ENCODE measurements at regions not wholly inside any gene's neighbourhood (a gene's known extent, or its start where the extent isn't known, plus 50 kb on each side); places are given as distances from the start of the nearest gene placed in this dataset.

DNA sequence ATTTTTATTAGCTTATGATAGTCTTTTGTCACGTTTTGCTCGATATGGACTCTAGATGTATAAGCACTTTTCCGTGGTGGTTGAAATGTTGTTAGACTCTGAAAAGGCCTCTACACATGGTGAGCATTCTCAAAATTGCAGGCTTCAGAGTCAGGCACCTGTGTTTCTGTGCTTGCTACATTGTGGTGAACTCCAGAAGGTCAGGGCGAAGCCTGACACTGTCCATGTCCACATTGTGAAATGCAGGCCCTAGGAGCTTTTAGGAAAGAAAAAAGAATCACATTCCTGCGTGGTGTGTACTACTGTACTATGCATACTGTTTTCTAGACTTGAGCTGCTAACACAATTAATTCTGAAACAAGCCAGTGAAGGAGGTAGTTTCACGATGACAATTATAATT is 86.3 kb downstream of the HS3ST1 start:
- no peak for DNase-seq

DNA sequence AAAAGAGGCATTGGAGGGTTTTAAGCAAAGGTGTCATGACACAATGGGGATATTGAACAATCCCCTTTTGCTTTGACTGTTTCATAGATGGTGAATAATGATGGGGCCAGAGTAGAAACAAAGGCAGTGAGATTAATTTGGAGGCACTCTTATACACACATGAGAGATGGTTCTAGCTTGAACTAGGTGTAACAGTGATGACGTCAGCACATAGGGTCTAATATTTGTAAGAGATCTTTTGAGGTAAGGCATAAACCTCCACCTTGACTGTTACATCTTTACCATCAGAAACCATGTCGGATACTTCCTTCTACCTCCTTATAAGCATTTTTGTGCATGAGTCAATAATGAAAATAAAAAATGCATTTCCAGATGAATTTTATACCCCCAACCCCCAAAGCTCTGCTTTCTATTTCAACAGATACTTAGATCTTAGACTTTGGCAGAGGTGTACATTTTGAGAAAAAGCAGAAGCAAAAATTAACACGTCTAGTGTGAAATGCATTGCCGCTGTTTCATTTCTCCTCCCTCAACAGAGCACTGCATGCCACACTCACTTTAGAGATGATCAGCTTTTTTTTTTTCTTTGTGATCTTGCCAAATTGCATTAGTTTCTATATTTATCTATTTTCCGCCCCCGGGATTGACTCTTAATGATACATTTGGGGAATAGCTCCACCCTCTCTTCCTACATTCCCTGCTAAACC is 87.2 kb downstream of the HS3ST1 start:
- no peak for DNase-seq

GRCh38 chr4:11338956-11339782 is 89.5 kb downstream of the HS3ST1 start:
- peak; percentile 16 for DNase-seq

DNA sequence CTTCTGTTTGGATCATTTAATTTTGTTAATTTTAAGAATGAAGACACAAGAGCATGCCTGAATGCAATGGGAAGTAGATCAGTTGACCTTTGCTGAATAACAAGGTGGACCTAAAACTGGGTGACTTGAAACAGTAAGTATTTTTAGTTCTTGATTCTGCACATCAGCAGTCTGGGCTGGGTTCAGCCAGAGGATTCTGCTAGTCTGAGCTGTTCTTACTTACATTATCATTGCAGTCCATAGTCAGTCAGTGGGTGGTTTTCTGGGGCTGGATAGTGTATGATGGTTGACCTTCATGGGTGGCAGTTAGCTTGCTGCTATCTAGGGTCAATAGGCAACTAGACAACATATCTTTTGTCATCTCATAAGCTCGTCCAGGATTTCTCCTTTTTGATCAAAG is 91.4 kb downstream of the HS3ST1 start:
- DNase-seq, result no peak

DNA sequence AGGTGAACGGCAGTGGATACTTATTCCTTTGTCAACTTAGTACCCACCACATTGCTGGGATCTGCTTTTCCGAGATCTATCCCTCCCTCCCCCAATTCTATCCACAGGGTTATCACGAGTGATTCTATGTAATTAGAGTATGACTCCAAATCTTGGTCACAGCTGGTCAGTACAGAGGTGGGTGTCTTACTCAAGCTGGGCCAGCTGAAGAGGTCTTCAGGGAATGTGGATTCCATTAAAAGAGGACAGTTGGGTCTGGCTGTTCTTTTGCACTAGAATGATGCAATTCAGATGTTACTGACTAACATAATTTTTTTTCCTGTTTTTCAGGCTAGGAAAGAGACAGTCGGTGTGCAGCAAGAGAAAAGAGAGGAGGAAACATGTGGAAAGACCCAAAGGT is 92.3 kb downstream of the HS3ST1 start:
- no peak for DNase-seq

DNA sequence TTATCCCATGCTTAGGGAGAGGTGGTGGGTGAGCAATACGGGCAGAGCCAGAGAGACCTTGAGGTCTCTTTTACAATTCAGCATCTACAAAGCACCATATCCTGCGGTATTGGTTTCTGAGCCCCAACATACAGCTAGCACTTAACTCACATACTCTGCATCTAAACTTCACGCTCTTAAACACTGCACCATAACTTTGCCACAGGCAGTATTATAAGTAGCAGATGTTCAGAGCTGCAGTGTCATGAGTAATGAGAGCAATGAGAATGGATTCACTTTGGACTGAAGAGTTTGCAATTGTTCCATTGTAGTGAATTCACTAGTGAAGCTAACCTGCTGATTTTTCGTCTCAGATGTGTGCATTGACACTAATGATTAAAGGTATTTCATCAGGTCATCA is 93.8 kb downstream of the HS3ST1 start:
- DNase-seq, result no peak

- DNase-seq, result no peak
Observed at GRCh38 chr4:11328401-11328800, 100.3 kb downstream of the HS3ST1 start.

- no peak for DNase-seq
Observed at GRCh38 chr4:11326021-11326420, 102.7 kb downstream of the HS3ST1 start.

DNA sequence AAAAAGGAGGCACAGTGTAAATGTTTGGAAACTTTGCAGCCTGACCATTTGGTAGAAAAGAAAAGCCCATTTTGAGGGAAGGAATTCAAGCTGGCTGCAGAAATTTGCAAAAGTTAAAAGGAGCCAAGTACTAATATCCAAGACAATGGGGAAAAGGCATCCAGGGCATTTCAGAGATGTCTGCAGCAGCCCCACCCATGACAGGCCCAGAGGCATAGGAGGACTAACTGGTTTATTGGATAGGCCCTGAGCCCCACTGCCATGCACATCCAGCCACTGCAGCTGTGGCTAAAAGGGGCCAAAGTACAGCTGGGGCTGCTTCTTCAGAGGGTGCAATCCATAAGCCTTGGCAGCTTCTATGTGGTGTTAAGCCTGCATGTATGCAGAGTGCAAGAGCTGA is 104.9 kb downstream of the HS3ST1 start:
- DNase-seq, result no peak

GRCh38 chr4:11313157-11313943 is 115.3 kb downstream of the HS3ST1 start:
- DNase-seq, result no peak

- DNase-seq, result no peak
Observed at GRCh38 chr4:11312389-11312788, 116.3 kb downstream of the HS3ST1 start.

GRCh38 chr4:11301075-11301660 is 127.5 kb downstream of the HS3ST1 start:
- DNase-seq, result no peak

GRCh38 chr4:11299836-11300235 is 128.9 kb downstream of the HS3ST1 start:
- no peak for DNase-seq

DNA sequence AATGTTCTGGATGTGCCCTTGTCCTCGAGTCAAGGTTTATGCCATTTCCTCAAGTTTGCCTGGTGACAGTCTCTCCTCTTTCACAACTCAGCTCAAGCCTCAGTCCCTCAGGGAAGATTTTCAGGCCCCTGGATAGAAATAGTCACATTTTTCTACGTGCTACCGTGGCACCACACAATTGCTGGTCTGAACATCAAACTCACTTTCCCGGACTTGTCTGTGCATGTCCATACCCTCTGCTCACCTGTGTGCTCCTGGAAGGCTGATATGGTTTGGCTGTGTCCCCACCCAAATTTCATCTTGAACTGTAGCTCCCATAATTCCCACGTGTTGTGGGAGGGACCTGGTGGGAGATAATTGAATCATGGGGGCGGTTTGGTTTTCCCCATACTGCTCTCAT is 129.7 kb downstream of the HS3ST1 start:
- no peak for DNase-seq

GRCh38 chr4:11298451-11298850 is 130.2 kb downstream of the HS3ST1 start:
- no peak for DNase-seq

DNA sequence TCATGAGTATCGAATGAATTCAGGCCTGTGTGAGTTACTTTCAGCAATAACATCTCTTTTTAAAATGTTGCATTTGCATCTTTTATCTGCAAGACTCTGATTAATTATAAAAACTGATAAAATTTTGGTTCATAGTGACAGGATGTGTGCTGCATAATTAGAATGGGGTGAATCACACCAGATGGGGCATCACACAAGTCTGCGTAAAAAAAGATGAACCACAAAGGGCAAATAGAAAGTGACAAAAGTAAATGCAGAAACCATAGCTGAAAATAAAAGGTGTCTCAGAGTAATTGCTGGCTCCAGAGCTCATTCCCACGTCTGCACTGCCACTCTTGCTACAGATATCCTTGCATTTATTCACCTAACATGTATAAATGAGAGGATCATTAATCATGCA is 131.1 kb downstream of the HS3ST1 start:
- DNase-seq, result no peak

DNA sequence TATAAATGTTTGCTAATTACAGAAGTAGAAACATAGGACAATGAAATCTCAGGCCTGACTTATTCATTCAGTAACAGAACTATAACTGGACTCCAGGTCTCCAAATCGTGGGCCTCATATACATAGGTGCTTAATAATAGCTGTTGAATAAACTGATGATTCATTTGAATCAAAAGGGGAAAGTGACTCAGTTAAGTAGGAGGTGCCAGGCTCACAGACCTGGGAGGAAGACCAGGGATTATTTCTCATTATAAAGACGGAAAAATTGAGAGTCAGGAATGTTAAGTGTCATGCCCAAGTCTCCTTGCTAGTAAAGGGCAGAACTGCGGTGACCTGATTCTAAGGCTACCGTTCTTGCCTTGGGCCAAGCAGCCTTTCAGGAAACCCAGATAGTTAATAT is 131.5 kb downstream of the HS3ST1 start:
- DNase-seq, result no peak

- DNase-seq, result no peak
Observed at GRCh38 chr4:11293866-11294265, 134.8 kb downstream of the HS3ST1 start.

DNA sequence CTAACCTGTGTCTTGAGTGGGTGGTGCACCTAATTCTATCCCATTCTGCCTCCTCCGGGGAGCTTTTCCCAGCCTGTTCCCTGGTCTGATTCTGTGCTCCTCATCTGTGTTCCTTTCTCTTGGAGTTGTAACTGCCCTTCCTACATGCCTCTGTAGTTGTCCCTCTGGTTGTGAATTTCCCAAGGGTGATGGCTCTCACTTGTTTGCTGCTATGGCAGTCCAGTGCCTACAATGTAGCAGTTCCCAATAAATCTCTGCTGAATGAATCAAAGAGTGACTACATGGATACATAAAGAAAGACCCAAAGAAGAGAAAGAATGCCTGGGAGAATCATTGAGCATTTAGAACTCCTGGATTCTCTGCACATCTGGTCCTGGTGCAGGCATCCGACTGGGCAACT is 141.6 kb downstream of the HS3ST1 start:
- DNase-seq, result no peak

DNA sequence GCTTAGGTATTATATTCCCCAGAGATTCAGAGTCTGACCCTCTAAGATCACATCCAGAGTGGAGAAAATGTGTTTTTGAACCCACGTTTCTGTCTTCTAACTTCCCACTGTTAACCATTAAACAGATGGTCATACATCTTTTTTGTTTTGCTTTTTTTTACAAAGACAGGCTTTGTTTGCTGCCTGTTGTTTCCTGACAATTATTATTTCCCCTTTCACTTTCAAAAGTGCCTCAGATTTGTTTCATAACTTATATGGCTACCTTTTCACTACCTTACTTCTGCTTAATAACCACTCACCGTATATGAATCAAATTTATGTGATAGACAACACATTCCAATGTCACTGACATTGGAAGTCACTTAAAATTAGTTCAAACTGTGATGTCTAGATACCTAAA is 142.2 kb downstream of the HS3ST1 start:
- no peak for DNase-seq

- DNase-seq, result no peak
Observed at GRCh38 chr4:11281720-11282119, 147.0 kb downstream of the HS3ST1 start.

DNA sequence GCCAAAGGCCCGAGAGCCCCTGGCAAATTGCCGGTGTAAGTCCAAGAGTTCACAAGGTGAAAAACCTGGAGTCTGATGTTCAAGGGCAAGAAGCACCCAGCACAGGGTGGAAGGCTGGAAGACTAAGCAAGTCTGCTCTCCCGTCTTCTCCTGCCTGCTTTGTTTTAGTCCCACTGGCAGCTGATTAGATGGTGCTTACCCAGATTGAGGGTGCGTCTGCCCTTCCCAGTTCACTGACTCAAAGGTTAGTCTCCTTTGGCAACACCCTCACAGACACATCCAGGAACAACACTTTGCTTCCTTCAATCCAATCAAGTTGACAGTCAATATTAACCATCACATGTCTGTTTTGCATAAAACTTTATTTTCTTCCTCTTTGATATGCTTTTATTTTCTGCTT is 157.4 kb downstream of the HS3ST1 start:
- DNase-seq, result no peak

GRCh38 chr4:11268149-11268548 is 160.5 kb downstream of the HS3ST1 start:
- DNase-seq, result no peak
